ENCODE measurements at regions not wholly inside any gene's neighbourhood (a gene's known extent, or its start where the extent isn't known, plus 50 kb on each side); places are given as distances from the start of the nearest gene placed in this dataset.

DNA sequence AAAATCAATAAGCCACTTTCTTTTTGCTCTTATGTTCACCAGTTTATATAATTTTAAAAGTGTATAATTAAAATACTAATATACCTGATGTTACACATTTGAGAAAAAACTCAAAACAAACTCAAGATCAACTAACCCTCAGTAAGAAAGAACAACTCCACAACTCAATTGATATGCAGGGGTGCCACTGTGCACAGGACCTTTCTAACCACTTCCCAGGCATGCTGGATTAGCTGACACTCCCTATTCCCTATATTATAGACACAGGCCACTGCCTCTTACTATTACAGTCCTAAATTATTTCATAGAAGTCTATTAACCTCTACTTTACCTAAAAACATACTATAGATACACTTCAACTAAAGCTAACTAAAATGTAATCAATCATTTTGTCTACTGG, 191.7 kb upstream of the KRR1 start:
- no peak for DNase-seq (ENCODE audit: low read depth)
- TF ChIP-seq, protein P1, sequence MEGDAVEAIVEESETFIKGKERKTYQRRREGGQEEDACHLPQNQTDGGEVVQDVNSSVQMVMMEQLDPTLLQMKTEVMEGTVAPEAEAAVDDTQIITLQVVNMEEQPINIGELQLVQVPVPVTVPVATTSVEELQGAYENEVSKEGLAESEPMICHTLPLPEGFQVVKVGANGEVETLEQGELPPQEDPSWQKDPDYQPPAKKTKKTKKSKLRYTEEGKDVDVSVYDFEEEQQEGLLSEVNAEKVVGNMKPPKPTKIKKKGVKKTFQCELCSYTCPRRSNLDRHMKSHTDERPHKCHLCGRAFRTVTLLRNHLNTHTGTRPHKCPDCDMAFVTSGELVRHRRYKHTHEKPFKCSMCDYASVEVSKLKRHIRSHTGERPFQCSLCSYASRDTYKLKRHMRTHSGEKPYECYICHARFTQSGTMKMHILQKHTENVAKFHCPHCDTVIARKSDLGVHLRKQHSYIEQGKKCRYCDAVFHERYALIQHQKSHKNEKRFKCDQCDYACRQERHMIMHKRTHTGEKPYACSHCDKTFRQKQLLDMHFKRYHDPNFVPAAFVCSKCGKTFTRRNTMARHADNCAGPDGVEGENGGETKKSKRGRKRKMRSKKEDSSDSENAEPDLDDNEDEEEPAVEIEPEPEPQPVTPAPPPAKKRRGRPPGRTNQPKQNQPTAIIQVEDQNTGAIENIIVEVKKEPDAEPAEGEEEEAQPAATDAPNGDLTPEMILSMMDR (conservative IDR thresholded peaks at IDR 0.05; ENCODE audit: low read depth, low read length) = no peak
- H3K4me3 ChIP-seq (ENCODE audit: low read length) = no peak overlapping the region

GRCh38 chr12:75702477-75703093, 191.2 kb upstream of the KRR1 start:
- H3K4me3 ChIP-seq (ENCODE audit: low read length) = no peak overlapping the region
- no peak for DNase-seq (ENCODE audit: low read depth)
- TF ChIP-seq, protein P1 (conservative IDR thresholded peaks at IDR 0.05; ENCODE audit: low read depth, low read length) = no peak

DNA sequence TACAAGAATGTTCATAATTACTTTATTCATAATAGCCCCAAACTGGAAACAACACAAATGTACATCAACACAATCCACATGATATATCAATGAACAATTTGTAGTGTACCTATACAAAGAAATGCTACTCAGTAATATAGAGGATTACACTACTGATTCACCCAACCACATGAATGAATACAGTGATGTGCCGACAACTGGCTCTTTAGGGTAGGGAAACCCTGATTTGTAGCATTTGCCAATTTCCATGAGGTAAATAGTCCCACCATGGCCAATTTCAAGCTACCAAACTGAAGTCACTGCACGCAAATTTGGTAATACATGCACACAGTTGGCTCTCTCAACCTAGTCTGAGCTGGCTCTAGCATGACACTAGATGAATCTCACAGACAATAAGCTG, 190.4 kb upstream of the KRR1 start:
- no peak overlapping the region for H3K4me3 ChIP-seq (ENCODE audit: low read length)
- no peak for DNase-seq (ENCODE audit: low read depth)
- TF ChIP-seq, protein P1 (conservative IDR thresholded peaks at IDR 0.05; ENCODE audit: low read depth, low read length) = no peak

DNA sequence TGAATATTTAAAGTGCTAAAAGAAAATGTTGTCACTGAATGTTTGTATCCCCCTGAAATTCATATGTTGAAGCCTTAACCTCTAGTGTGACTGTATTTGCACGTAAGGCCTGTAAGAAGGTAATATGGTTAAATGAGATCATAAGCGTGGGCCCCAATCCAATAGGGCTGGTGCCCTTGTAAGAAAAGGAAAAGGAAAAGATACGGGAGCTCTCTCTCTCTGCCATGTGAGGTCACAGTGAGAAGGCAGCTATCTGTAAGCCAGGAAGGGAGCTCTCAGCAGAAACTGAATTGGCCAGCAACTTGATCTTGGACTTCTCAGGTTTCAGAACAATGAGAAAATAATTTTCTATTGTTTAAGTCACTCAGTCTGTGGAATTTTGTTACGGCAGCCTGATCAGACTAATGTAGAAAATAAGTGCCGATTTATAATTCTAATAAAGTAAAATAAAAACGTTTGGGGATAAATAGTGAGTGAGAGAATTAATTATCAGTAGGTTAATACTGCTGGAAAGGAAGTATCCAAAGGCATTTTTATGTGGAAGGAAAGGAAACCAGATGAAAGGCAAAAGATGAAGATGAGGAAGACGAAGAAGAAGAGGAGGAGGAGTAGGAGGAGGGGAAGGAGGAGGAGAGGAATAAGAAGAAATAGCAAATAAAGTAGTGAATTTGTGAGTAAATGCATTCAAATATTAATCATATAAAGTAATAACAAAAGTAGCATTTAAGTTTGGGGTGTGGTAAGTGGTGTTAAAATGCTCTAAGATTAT, 188.5 kb upstream of the KRR1 start:
- no peak overlapping the region for H3K4me3 ChIP-seq (ENCODE audit: low read length)
- DNase-seq (ENCODE audit: low read depth) = no peak
- TF ChIP-seq, protein P1 (conservative IDR thresholded peaks at IDR 0.05; ENCODE audit: low read depth, low read length) = no peak

DNA sequence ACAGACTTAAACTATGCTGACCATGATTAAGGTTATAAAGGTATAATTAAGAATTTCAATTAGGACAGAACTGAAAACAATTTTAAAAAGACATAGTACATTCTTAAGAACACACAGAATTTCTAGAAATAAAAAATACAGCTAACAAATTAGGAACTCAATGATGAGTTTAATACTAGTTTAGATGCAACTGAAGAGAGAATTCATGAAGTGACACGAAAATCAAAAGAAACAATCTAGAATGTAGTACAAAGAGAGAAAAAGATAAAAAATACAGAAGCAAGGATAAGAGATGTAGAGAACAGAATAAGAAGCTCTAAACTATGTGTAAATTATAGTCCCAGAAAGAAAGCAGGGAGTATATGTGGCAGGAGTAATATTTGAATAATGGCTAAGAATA, 187.8 kb upstream of the KRR1 start:
- no peak overlapping the region for H3K4me3 ChIP-seq (ENCODE audit: low read length)
- TF ChIP-seq, protein P1 (conservative IDR thresholded peaks at IDR 0.05; ENCODE audit: low read depth, low read length) = no peak
- no peak for DNase-seq (ENCODE audit: low read depth)

GRCh38 chr12:75698052-75698451, 186.6 kb upstream of the KRR1 start:
- H3K4me3 ChIP-seq (ENCODE audit: low read length) = no peak overlapping the region
- DNase-seq (ENCODE audit: low read depth) = no peak
- TF ChIP-seq, protein P1 (conservative IDR thresholded peaks at IDR 0.05; ENCODE audit: low read depth, low read length) = no peak

DNA sequence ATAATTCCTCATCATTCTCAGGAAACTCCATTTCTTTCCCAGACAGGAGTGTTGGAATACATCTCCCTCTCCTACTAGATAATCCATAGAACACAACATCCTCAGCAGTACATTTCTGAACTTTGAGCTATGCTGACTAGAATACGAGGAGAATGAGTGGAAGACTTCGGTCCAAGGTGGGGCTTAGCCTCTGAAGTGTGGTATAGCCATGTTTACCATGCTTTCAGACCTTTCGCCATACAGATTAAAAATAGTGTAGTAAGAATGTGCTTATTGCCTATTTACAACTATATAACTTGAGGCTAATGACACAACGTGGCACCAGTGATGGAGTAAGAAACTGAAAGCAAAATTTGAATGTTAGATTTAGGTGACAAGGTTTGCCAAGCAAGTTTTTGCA, 184.5 kb upstream of the KRR1 start:
- TF ChIP-seq, protein P1 (conservative IDR thresholded peaks at IDR 0.05; ENCODE audit: low read depth, low read length) = no peak
- H3K4me3 ChIP-seq (ENCODE audit: low read length) = no peak overlapping the region
- DNase-seq (ENCODE audit: low read depth) = no peak
